CD14-positive monocyte (primary cell): ENCODE measurements at regions not wholly inside any gene's neighbourhood (a gene's known extent, or its start where the extent isn't known, plus 50 kb on each side); places are given as distances from the start of the nearest gene placed in this dataset.

ENCODE experiments used
- DNase-seq, 3 donors: peaks; one replicate each; pipeline ENCODE4 v3.0.0-alpha.2; 2011 to 2022
- H2AFZ ChIP-seq: 2 replicates; pipeline ENCODE4 v1.6.0; 2012; ENCODE audit warnings: mild to moderate bottlenecking, low read depth, low read length, inconsistent platforms; ENCODE audit not compliant: insufficient read depth, poor library complexity, severe bottlenecking
- H3K27ac ChIP-seq, 2 donors: 1 replicate in 1 of 2; 2 replicates in 1 of 2; pipeline ENCODE4 v1.5.1; 2012 to 2013; ENCODE audit warnings: low read length in 2 of 2, control low read depth in 1 of 2, inconsistent platforms in 1 of 2, low read depth in 1 of 2, mild to moderate bottlenecking in 1 of 2
- H3K27me3 ChIP-seq, 2 donors: one replicate each; pipeline versions ENCODE4 v1.6.0 to v1.6.1; 2011 to 2013; ENCODE audit warnings: low read length in 2 of 2; ENCODE audit not compliant: control insufficient read depth in 2 of 2, insufficient read depth in 2 of 2
- H3K36me3 ChIP-seq, 2 donors: replicated peaks in 1 of 2; 1 replicate in 1 of 2; 2 replicates in 1 of 2; pipeline versions ENCODE4 v1.5.1 to v1.6.1; 2012 to 2013; ENCODE audit warnings: low read length in 2 of 2, control low read depth in 1 of 2, inconsistent platforms in 1 of 2, mild to moderate bottlenecking in 1 of 2; ENCODE audit not compliant: insufficient read depth in 2 of 2, control insufficient read depth in 1 of 2
- H3K4me1 ChIP-seq, 2 donors: 1 replicate in 1 of 2; 2 replicates in 1 of 2; pipeline versions ENCODE4 v1.5.1 to v1.6.1; 2012 to 2013; ENCODE audit warnings: low read length in 2 of 2, control low read depth in 1 of 2, inconsistent platforms in 1 of 2, mild to moderate bottlenecking in 1 of 2, moderate library complexity in 1 of 2; ENCODE audit not compliant: insufficient read depth in 2 of 2, control insufficient read depth in 1 of 2
- H3K4me2 ChIP-seq: replicated peaks from 2 replicates; pipeline ENCODE3; 2012; ENCODE audit warnings: low read length, moderate library complexity, mild to moderate bottlenecking; ENCODE audit not compliant: poor library complexity, severe bottlenecking; ENCODE audit errors: extremely low read depth
- H3K4me3 ChIP-seq, 3 experiments: fragments of 200-600 bp in 1 of 3; sonication (generic) in 1 of 3; replicated peaks in 1 of 3; 1 replicate in 2 of 3; 2 replicates in 1 of 3; pipeline ENCODE4 v1.5.1; 2011 to 2013; ENCODE audit warnings: low read length in 3 of 3, mild to moderate bottlenecking in 3 of 3, control low read depth in 2 of 3, low read depth in 2 of 3, inconsistent platforms in 1 of 3, moderate library complexity in 1 of 3
- H3K79me2 ChIP-seq: 2 replicates; pipeline ENCODE4 v1.6.0; 2012; ENCODE audit warnings: mild to moderate bottlenecking, control low read depth, inconsistent platforms, low read length, moderate library complexity; ENCODE audit not compliant: insufficient read depth
- H3K9ac ChIP-seq: 2 replicates; pipeline ENCODE4 v1.6.0; 2017; ENCODE audit warnings: low read length, mild to moderate bottlenecking; ENCODE audit not compliant: insufficient read depth, poor library complexity, severe bottlenecking
- H3K9me3 ChIP-seq, 2 donors: replicated peaks in 1 of 2; 1 replicate in 1 of 2; 2 replicates in 1 of 2; pipeline versions ENCODE4 v1.5.1 to v1.6.1; 2012 to 2013; ENCODE audit warnings: low read length in 2 of 2, control low read depth in 1 of 2; ENCODE audit not compliant: control insufficient read depth in 1 of 2, insufficient read depth in 1 of 2
- H4K20me1 ChIP-seq: 2 replicates; pipeline ENCODE4 v1.6.0; 2012; ENCODE audit warnings: mild to moderate bottlenecking, low read length, control low read depth, moderate library complexity; ENCODE audit not compliant: insufficient read depth
- H3K27ac Mint-ChIP-seq, 7 donors: one replicate each; pipeline ENCODE4 v1.8.0; 2020; ENCODE audit warnings: mild to moderate bottlenecking in 7 of 7, mixed read lengths in 7 of 7, moderate library complexity in 6 of 7, inconsistent platforms in 2 of 7
- H3K27me3 Mint-ChIP-seq, 3 donors: one replicate each; pipeline ENCODE4 v1.8.0; 2021 to 2022; ENCODE audit warnings: low read depth in 3 of 3, mild to moderate bottlenecking in 3 of 3, mixed read lengths in 3 of 3, moderate library complexity in 3 of 3, inconsistent platforms in 1 of 3
- H3K36me3 Mint-ChIP-seq, 2 donors: one replicate each; pipeline ENCODE4 v1.8.0; 2020; ENCODE audit warnings: mixed read lengths in 2 of 2, inconsistent platforms in 1 of 2, mild to moderate bottlenecking in 1 of 2
- H3K4me1 Mint-ChIP-seq: one replicate; pipeline ENCODE4 v1.8.0; 2020; ENCODE audit warnings: mild to moderate bottlenecking, mixed read lengths
- H3K4me3 Mint-ChIP-seq, 2 donors: one replicate each; pipeline ENCODE4 v1.8.0; 2020; ENCODE audit warnings: mild to moderate bottlenecking in 2 of 2, mixed read lengths in 2 of 2, moderate library complexity in 1 of 2
- H3K9me3 Mint-ChIP-seq, 7 donors: one replicate each; pipeline ENCODE4 v1.8.0; 2020 to 2022; ENCODE audit warnings: mixed read lengths in 7 of 7, mild to moderate bottlenecking in 6 of 7, moderate library complexity in 6 of 7, inconsistent platforms in 2 of 7
- CTCF ChIP-seq: fragments of 200-600 bp; IDR thresholded peaks from one replicate; pipeline ENCODE4 v1.8.0; 2022; ENCODE audit warnings: antibody characterized with exemption, mild to moderate bottlenecking
- WGBS: methylation state at CpG from one replicate; pipeline ENCODE4 v1.1.5; 2013; ENCODE audit warnings: missing lambda C conversion rate; ENCODE audit not compliant: insufficient coverage; 5-methylcytosine and 5-hydroxymethylcytosine counted together
- intact Hi-C, 2 donors: fragments of 100-400 bp; cut with micrococcal nuclease; formaldehyde crosslinking; loops; one replicate each; pipeline versions ENCODE4 v1.15.0 to v1.15.1; 2023

- no peaks in the 10 kb centered on the region for H4K20me1 ChIP-seq
- H3K9ac ChIP-seq: no peak overlapping the region
- no peaks in the 10 kb centered on the region for H3K27me3 ChIP-seq
- TF ChIP-seq CTCF: no peak
- H3K27ac ChIP-seq: no peak overlapping the region
- H3K4me3 Mint-ChIP-seq: no peak overlapping the region
- H3K9me3 ChIP-seq: peaks cover 31 to 33% of the 10 kb centered on the region in 2 donors
- DNase-seq: no peak
- no peaks in the 10 kb centered on the region for H3K4me1 ChIP-seq
- no peak overlapping the region for H3K4me3 ChIP-seq
- no peaks in the 10 kb centered on the region for H3K4me1 Mint-ChIP-seq
- no peak overlapping the region for H3K4me2 ChIP-seq
- no peak overlapping the region for H2AFZ ChIP-seq
- peaks cover 16 to 35% (median 27%) of the 10 kb centered on the region in 7 donors for H3K9me3 Mint-ChIP-seq
- H3K36me3 ChIP-seq: no peaks in the 10 kb centered on the region
- no CpG with 5 or more reads among the region's 2 CpGs for WGBS
- H3K27me3 Mint-ChIP-seq: peaks cover 0 to 3% (median 1%) of the 10 kb centered on the region in 3 donors
- no peaks in the 10 kb centered on the region for H3K36me3 Mint-ChIP-seq
- intact Hi-C loops: no loop called here
- H3K79me2 ChIP-seq: no peaks in the 10 kb centered on the region
- H3K27ac Mint-ChIP-seq: no peak overlapping the region
Observed at GRCh38 chr11:129576652-129577051, 201.0 kb downstream of the BARX2 start.

- H3K27me3 Mint-ChIP-seq: peaks cover 0 to 3% (median 1%) of the 10 kb centered on the region in 3 donors
- H3K9me3 Mint-ChIP-seq: peaks cover 14 to 28% (median 24%) of the 10 kb centered on the region in 7 donors
Observed at GRCh38 chr11:129578006-129578405, 202.4 kb downstream of the BARX2 start.

More at GRCh38 chr11:129578006-129578405, 202.4 kb downstream of the BARX2 start:
- H3K27me3 ChIP-seq: no peaks in the 10 kb centered on the region
- no peak overlapping the region for H3K4me2 ChIP-seq
- DNase-seq: no peak
- H3K79me2 ChIP-seq: no peaks in the 10 kb centered on the region
- H3K9ac ChIP-seq: no peak overlapping the region
- no peak overlapping the region for H3K4me3 Mint-ChIP-seq
- H4K20me1 ChIP-seq: no peaks in the 10 kb centered on the region
- H3K36me3 Mint-ChIP-seq: no peaks in the 10 kb centered on the region
- intact Hi-C loops: no loop called here
- H3K9me3 ChIP-seq: peaks cover 27 to 29% of the 10 kb centered on the region in 2 donors
- no peaks in the 10 kb centered on the region for H3K36me3 ChIP-seq
- no peak overlapping the region for H3K27ac ChIP-seq
- H3K27ac Mint-ChIP-seq: no peak overlapping the region
- no peak for TF ChIP-seq CTCF
- no peaks in the 10 kb centered on the region for H3K4me1 Mint-ChIP-seq
- no peak overlapping the region for H2AFZ ChIP-seq
- no peak overlapping the region for H3K4me3 ChIP-seq
- 95% methylated on average over 3 of the region's 4 CpGs for WGBS
- H3K4me1 ChIP-seq: no peaks in the 10 kb centered on the region
